ENCODE measurements at regions not wholly inside any gene's neighbourhood (a gene's known extent, or its start where the extent isn't known, plus 50 kb on each side); places are given as distances from the start of the nearest gene placed in this dataset.

DNA sequence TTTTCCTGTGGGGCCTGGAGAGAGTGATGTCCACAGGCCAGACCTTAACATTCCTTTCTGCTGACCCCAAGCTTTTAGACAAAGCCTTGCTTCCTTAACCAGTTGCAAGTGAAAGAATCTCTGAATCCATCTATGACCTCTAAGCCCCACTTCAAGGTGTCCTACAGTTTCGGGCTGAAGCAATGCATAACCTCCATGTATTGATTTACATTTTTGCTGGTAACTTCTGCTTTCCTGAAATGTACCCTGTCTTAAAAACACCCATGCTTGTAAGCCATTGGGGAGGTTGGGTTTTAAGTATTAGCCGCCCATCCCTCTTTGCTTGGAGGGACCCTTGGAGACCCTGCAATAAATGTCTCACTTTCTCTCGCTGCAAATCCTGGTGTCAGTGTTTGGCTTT is 190.6 kb downstream of the VRK1 start:
- Histone ChIP-seq H3K9me3 (ENCODE audit: control insufficient read depth in 4 of 4, insufficient read depth in 3 of 4, low read length in 3 of 4) (peaks cover 0 to 3% (median 0%) of the 10 kb centered on the region in 4 donors), H3K27ac (ENCODE audit: low read depth in 1 of 2, low read length in 1 of 2) (no peak overlapping the region), H3K4me1 (ENCODE audit: control insufficient read depth in 5 of 5, insufficient read depth in 5 of 5, low read length in 5 of 5) (no peaks in the 10 kb centered on the region), H3K27me3 (ENCODE audit: control insufficient read depth in 3 of 3, insufficient read depth in 3 of 3, low read length in 2 of 3) (no peaks in the 10 kb centered on the region), H3K4me3 (no peak overlapping the region), H3K36me3 (ENCODE audit: control insufficient read depth in 4 of 4, insufficient read depth in 4 of 4, low read length in 4 of 4) (no peaks in the 10 kb centered on the region), H3K9ac (ENCODE audit: insufficient read depth in 1 of 2, low read length in 2 of 2) (no peak overlapping the region)
- 76 to 87% methylated on average over 3 of the region's 3 CpGs for WGBS, 2 donors
- TF ChIP-seq, protein P1, sequence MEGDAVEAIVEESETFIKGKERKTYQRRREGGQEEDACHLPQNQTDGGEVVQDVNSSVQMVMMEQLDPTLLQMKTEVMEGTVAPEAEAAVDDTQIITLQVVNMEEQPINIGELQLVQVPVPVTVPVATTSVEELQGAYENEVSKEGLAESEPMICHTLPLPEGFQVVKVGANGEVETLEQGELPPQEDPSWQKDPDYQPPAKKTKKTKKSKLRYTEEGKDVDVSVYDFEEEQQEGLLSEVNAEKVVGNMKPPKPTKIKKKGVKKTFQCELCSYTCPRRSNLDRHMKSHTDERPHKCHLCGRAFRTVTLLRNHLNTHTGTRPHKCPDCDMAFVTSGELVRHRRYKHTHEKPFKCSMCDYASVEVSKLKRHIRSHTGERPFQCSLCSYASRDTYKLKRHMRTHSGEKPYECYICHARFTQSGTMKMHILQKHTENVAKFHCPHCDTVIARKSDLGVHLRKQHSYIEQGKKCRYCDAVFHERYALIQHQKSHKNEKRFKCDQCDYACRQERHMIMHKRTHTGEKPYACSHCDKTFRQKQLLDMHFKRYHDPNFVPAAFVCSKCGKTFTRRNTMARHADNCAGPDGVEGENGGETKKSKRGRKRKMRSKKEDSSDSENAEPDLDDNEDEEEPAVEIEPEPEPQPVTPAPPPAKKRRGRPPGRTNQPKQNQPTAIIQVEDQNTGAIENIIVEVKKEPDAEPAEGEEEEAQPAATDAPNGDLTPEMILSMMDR (IDR thresholded peaks at IDR 0.05; ENCODE audit: control extremely low read depth, extremely low read depth), result no peak
- DNase-seq (no peak), ATAC-seq (ENCODE audit: insufficient read depth, low FRiP score) (no peak)

DNA sequence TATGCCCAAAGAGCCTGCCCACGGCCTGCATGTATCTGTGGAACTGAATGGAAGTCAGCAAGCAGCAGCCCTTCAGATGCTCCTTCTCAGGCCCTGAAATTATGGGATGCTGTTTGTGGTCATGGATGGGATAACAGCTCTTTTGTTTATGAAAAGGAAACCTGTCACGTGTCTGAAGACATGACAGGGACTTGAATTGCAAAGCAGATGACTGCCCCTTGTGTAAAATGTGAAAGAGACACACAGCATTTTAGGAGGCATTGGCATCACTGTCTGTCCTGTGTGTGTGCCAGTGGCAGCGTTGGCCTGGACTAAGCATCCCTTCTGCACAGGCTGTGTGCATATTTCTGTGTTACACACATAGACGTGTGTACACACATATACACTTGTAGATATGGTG is 192.1 kb downstream of the VRK1 start:
- H3K9ac ChIP-seq (ENCODE audit: insufficient read depth in 1 of 2, low read length in 2 of 2), result no peak overlapping the region
- DNase-seq (no peak), ATAC-seq (ENCODE audit: insufficient read depth, low FRiP score) (no peak)
- H3K36me3 ChIP-seq (ENCODE audit: control insufficient read depth in 4 of 4, insufficient read depth in 4 of 4, low read length in 4 of 4), result no peaks in the 10 kb centered on the region
- H3K27me3 ChIP-seq (ENCODE audit: control insufficient read depth in 3 of 3, insufficient read depth in 3 of 3, low read length in 2 of 3), result no peaks in the 10 kb centered on the region
- no peak overlapping the region for H3K27ac ChIP-seq (ENCODE audit: low read depth in 1 of 2, low read length in 1 of 2)
- 66 to 82% methylated on average over 4 of the region's 4 CpGs for WGBS, 2 donors
- TF ChIP-seq, protein P1 (IDR thresholded peaks at IDR 0.05; ENCODE audit: control extremely low read depth, extremely low read depth), result no peak
- no peaks in the 10 kb centered on the region for H3K4me1 ChIP-seq (ENCODE audit: control insufficient read depth in 5 of 5, insufficient read depth in 5 of 5, low read length in 5 of 5)
- H3K4me3 ChIP-seq, result no peak overlapping the region
- peaks cover 0 to 3% (median 0%) of the 10 kb centered on the region in 4 donors for H3K9me3 ChIP-seq (ENCODE audit: control insufficient read depth in 4 of 4, insufficient read depth in 3 of 4, low read length in 3 of 4)

DNA sequence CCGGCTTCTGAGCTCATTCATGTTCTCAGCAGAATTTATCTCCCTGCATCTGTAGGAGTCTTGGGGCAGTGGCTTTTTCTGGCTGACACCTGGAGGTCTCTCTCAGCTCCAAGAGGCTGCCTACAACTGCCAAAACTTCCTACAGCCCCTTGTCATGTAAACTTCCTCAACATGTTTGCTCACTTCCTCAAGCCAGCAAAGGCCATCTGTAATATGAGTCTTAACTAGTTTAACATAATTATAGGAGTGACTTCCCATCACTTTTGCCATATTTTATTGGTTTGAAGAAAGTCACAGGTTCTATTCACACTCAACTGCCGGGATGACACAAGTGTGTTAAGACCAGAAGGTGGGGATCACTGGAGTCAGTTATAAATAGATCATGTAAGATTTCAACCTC is 194.0 kb downstream of the VRK1 start:
- Histone ChIP-seq H3K9ac (ENCODE audit: insufficient read depth in 1 of 2, low read length in 2 of 2) (no peak overlapping the region), H3K27ac (ENCODE audit: low read depth in 1 of 2, low read length in 1 of 2) (no peak overlapping the region), H3K27me3 (ENCODE audit: control insufficient read depth in 3 of 3, insufficient read depth in 3 of 3, low read length in 2 of 3) (no peaks in the 10 kb centered on the region), H3K36me3 (ENCODE audit: control insufficient read depth in 4 of 4, insufficient read depth in 4 of 4, low read length in 4 of 4) (no peaks in the 10 kb centered on the region), H3K4me1 (ENCODE audit: control insufficient read depth in 5 of 5, insufficient read depth in 5 of 5, low read length in 5 of 5) (no peaks in the 10 kb centered on the region), H3K4me3 (no peak overlapping the region), H3K9me3 (ENCODE audit: control insufficient read depth in 4 of 4, insufficient read depth in 3 of 4, low read length in 3 of 4) (peaks cover 0 to 3% (median 0%) of the 10 kb centered on the region in 4 donors)
- DNase-seq (no peak), ATAC-seq (ENCODE audit: insufficient read depth, low FRiP score) (no peak)
- WGBS, 2 donors, result 89 to 95% methylated on average over 2 of the region's 2 CpGs
- TF ChIP-seq, protein P1 (IDR thresholded peaks at IDR 0.05; ENCODE audit: control extremely low read depth, extremely low read depth), result no peak

DNA sequence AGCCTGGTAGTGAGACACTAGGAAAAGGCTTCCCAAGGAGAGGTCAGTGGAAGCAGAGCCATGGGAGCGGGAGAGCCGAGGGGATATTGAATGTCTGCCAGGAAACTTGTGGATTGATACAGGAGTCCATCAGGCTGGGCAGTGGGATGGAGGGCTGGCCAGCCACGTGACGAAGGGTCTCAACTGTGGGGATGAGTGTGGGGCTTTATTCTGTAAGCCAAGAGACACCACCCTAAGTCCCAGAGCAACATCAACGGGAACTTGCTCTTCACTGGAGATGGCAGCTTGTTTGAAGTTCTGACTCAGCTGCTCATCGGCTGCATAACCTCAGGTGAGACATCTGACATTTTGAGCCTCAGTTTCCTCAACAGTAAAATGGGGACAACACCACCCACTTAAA is 197.8 kb downstream of the VRK1 start:
- WGBS, 2 donors, result 87% methylated on average over 6 of the region's 6 CpGs

More for the DNA sequence above, 197.8 kb downstream of the VRK1 start:
- Histone ChIP-seq H3K4me1 (ENCODE audit: control insufficient read depth in 5 of 5, insufficient read depth in 5 of 5, low read length in 5 of 5) (no peaks in the 10 kb centered on the region), H3K9me3 (ENCODE audit: control insufficient read depth in 4 of 4, insufficient read depth in 3 of 4, low read length in 3 of 4) (peaks cover 0 to 3% (median 0%) of the 10 kb centered on the region in 4 donors), H3K4me3 (no peak overlapping the region), H3K36me3 (ENCODE audit: control insufficient read depth in 4 of 4, insufficient read depth in 4 of 4, low read length in 4 of 4) (no peaks in the 10 kb centered on the region), H3K27me3 (ENCODE audit: control insufficient read depth in 3 of 3, insufficient read depth in 3 of 3, low read length in 2 of 3) (no peaks in the 10 kb centered on the region), H3K9ac (ENCODE audit: insufficient read depth in 1 of 2, low read length in 2 of 2) (no peak overlapping the region), H3K27ac (ENCODE audit: low read depth in 1 of 2, low read length in 1 of 2) (no peak overlapping the region)
- no peak for ATAC-seq (ENCODE audit: insufficient read depth, low FRiP score)
- TF ChIP-seq, protein P1 (IDR thresholded peaks at IDR 0.05; ENCODE audit: control extremely low read depth, extremely low read depth), result no peak
- DNase-seq, result no peak

Data from lung (tissue), 11 donors.